OCI-LY1 (cell line): ENCODE measurements at regions not wholly inside any gene's neighbourhood (a gene's known extent, or its start where the extent isn't known, plus 50 kb on each side); places are given as distances from the start of the nearest gene placed in this dataset.

ENCODE experiments used
- H2AFZ ChIP-seq: fragments of 200-600 bp; sonication (generic), shearing (Covaris generic); 2 replicates; pipeline ENCODE4 v1.6.0; 2014; ENCODE audit warnings: antibody characterized with exemption, mild to moderate bottlenecking, low read length
- H3F3A ChIP-seq: fragments of 200-600 bp; sonication (generic), shearing (Covaris generic); 2 replicates; pipeline ENCODE4 v1.6.0; 2014; ENCODE audit warnings: mild to moderate bottlenecking, antibody characterized with exemption, low read length, moderate library complexity; ENCODE audit not compliant: insufficient read depth
- H3K27ac ChIP-seq: fragments of 200-600 bp; sonication (generic); 2 replicates; pipeline ENCODE4 v1.5.1; 2014; ENCODE audit warnings: low read length, mixed run types, mild to moderate bottlenecking, low read depth; ENCODE audit not compliant: poor library complexity, severe bottlenecking
- H3K27me3 ChIP-seq: fragments of 200-600 bp; sonication (generic); 2 replicates; pipeline ENCODE4 v1.6.0; 2014; ENCODE audit warnings: antibody characterized with exemption, mild to moderate bottlenecking, low read length, moderate library complexity; ENCODE audit not compliant: insufficient read depth
- H3K36me3 ChIP-seq: fragments of 200-600 bp; sonication (generic); 2 replicates; pipeline ENCODE4 v1.6.1; 2014; ENCODE audit warnings: mild to moderate bottlenecking, antibody characterized with exemption, low read length, moderate library complexity, mixed read lengths; ENCODE audit not compliant: insufficient read depth
- H3K4me1 ChIP-seq: fragments of 200-600 bp; sonication (generic); 2 replicates; pipeline ENCODE4 v1.5.1; 2014; ENCODE audit warnings: mild to moderate bottlenecking, low read length, moderate library complexity; ENCODE audit not compliant: insufficient read depth, severe bottlenecking
- H3K4me2 ChIP-seq: fragments of 200-600 bp; sonication (generic), shearing (Covaris generic); 2 replicates; pipeline ENCODE4 v1.6.1; 2014; ENCODE audit warnings: low read length
- H3K4me3 ChIP-seq: fragments of 200-600 bp; sonication (generic); 2 replicates; pipeline ENCODE4 v1.5.1; 2014; ENCODE audit warnings: low read length, low read depth, mild to moderate bottlenecking, mixed read lengths; ENCODE audit not compliant: poor library complexity, severe bottlenecking
- H3K79me2 ChIP-seq: fragments of 200-600 bp; shearing (Covaris generic); 2 replicates; pipeline ENCODE4 v1.6.1; 2016; ENCODE audit warnings: mixed run types, low read length, mixed read lengths; ENCODE audit not compliant: insufficient read depth
- H3K9ac ChIP-seq: fragments of 200-600 bp; sonication (generic), shearing (Covaris generic); 2 replicates; pipeline ENCODE4 v1.6.1; 2014; ENCODE audit warnings: mild to moderate bottlenecking, low read length, mixed read lengths
- H3K9me2 ChIP-seq: fragments of 200-600 bp; sonication (generic), shearing (Covaris generic); 2 replicates; pipeline ENCODE4 v1.6.1; 2014; ENCODE audit warnings: low read depth, mild to moderate bottlenecking, low read length, mixed read lengths
- H3K9me3 ChIP-seq: fragments of 200-600 bp; shearing (Covaris generic); 2 replicates; pipeline ENCODE4 v1.6.1; 2014; ENCODE audit warnings: low read length, mixed read lengths
- H4K20me1 ChIP-seq: fragments of 200-600 bp; sonication (generic), shearing (Covaris generic); 2 replicates; pipeline ENCODE4 v1.6.0; 2016; ENCODE audit warnings: mild to moderate bottlenecking, low read length; ENCODE audit not compliant: insufficient read depth
- EZH2 ChIP-seq: fragments of 200-600 bp; sonication (generic), shearing (Covaris generic); IDR thresholded peaks from 2 replicates; pipeline ENCODE4 v1.8.0; 2017; ENCODE audit warnings: borderline replicate concordance, mixed run types, mild to moderate bottlenecking, antibody characterized with exemption, low read length, moderate library complexity, mixed read lengths
- TF ChIP-seq, protein P1 (sequence below): fragments of 200-600 bp; sonication (generic), shearing (Covaris generic); IDR thresholded peaks from 2 replicates; pipeline ENCODE4 v1.5.1; 2017; ENCODE audit warnings: mild to moderate bottlenecking, antibody characterized with exemption, low read length, moderate library complexity, mixed read lengths

DNA sequence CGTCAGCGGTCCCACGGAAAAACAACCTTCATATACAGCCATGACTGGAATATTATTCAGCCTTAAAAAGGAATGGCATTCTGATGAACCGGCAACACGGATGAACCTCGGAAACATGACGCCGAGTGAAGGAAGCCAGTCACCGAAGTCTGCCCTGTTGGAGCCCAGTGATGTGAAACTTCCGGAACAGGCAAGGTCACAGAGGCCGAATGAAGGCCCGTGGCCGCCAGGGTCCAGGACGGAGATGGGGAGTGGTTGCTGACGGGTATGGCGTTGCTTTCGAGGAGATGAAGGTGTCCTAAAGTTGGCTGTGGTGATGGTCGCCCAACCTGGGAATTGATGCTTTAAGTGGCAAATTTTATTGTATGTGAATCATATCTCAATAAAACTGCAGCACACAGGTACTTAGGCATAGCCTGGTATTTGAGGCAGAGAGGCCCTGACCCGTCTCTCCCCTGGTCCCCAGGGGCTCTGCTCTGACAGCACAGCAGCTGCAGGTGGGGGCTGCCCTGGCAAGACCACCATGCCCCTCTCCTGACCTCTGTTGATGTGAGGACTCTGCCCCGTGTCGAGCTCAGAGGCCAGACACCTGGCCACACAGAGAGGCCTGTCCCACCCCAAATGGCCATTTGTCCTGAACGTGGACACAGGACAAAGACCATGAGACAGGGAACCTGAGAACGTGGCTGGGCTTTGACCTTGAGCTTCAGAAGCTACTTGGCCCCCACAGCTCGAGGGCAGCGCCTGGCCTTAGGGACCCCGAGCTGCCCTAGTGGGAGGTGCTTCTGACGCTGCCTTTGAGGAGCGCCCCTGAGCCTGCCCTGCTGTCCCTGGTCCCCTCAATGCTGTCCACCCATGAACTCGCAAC, 1090.8 kb downstream of the BRD1 start:
- Histone ChIP-seq H3K27me3 (no peaks in the 10 kb centered on the region), H3K4me2 (no peak overlapping the region), H3K9me3 (no peaks in the 10 kb centered on the region), H3K9ac (no peak overlapping the region), H3K4me1 (no peaks in the 10 kb centered on the region), H2AFZ (no peak overlapping the region), H3K4me3 (no peak overlapping the region), H3K79me2 (no peaks in the 10 kb centered on the region), H3F3A (no peaks in the 10 kb centered on the region), H3K36me3 (no peaks in the 10 kb centered on the region), H3K27ac (no peak overlapping the region), H3K9me2 (no peaks in the 10 kb centered on the region), H4K20me1 (no peaks in the 10 kb centered on the region)
- TF ChIP-seq EZH2: no peak
- TF ChIP-seq, protein P1, sequence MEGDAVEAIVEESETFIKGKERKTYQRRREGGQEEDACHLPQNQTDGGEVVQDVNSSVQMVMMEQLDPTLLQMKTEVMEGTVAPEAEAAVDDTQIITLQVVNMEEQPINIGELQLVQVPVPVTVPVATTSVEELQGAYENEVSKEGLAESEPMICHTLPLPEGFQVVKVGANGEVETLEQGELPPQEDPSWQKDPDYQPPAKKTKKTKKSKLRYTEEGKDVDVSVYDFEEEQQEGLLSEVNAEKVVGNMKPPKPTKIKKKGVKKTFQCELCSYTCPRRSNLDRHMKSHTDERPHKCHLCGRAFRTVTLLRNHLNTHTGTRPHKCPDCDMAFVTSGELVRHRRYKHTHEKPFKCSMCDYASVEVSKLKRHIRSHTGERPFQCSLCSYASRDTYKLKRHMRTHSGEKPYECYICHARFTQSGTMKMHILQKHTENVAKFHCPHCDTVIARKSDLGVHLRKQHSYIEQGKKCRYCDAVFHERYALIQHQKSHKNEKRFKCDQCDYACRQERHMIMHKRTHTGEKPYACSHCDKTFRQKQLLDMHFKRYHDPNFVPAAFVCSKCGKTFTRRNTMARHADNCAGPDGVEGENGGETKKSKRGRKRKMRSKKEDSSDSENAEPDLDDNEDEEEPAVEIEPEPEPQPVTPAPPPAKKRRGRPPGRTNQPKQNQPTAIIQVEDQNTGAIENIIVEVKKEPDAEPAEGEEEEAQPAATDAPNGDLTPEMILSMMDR: no peak

DNA sequence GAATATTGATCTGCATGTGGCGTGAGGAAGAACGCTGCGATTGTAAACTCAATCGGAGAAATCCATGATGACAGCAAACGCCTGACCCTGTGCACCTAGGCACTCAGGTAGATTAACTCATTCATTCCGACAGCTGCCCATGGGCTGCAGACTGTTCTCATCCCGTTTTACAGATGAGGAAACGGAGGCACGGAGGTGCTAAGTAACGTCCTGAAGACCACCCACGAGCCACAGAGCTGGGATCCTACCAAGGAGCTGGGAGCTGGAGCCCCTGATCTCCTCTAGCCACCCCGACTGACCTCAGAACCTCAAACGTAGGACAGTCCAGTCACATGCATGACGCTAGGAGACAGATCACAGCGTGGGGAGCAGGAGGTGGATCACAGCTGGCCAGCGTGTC, 1092.7 kb downstream of the BRD1 start:
- Histone ChIP-seq H3K27me3 (no peaks in the 10 kb centered on the region), H3K9me2 (no peaks in the 10 kb centered on the region), H3K9ac (no peak overlapping the region), H3K4me2 (no peak overlapping the region), H3K9me3 (no peaks in the 10 kb centered on the region), H3F3A (no peaks in the 10 kb centered on the region), H3K36me3 (no peaks in the 10 kb centered on the region), H2AFZ (no peak overlapping the region), H3K4me1 (no peaks in the 10 kb centered on the region), H4K20me1 (no peaks in the 10 kb centered on the region), H3K27ac (no peak overlapping the region), H3K4me3 (no peak overlapping the region), H3K79me2 (no peaks in the 10 kb centered on the region)
- TF ChIP-seq, protein P1: no peak

DNA sequence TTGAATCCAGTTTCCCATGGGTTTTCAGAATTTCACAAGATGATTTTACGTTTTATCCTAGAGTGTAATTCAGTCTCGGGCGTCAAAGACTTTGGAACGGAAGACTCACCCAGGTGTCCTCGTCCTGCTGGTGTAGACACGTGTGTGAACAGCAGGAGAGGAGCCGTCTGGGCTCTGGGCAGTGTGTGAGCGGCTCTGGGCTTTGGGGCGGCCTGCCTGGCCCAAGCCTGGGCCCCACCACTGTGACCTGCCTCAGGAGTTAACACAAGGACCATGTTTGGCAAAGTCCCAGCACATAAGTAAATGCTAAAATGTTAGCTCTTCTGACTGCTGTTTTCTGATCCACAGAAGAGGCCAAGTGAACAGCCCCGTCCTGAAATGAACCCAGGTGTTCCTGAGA, 1093.3 kb downstream of the BRD1 start:
- Histone ChIP-seq H3K27me3 (no peaks in the 10 kb centered on the region), H3K4me1 (no peaks in the 10 kb centered on the region), H3K9ac (no peak overlapping the region), H3K9me2 (no peaks in the 10 kb centered on the region), H3K9me3 (no peaks in the 10 kb centered on the region), H3K36me3 (no peaks in the 10 kb centered on the region), H3K79me2 (no peaks in the 10 kb centered on the region), H3K4me2 (no peak overlapping the region), H3F3A (no peaks in the 10 kb centered on the region), H3K4me3 (no peak overlapping the region), H4K20me1 (no peaks in the 10 kb centered on the region), H3K27ac (no peak overlapping the region), H2AFZ (no peak overlapping the region)
- no peak for TF ChIP-seq EZH2
- TF ChIP-seq, protein P1: no peak
